HepG2 (cell line): ENCODE measurements at regions not wholly inside any gene's neighbourhood (a gene's known extent, or its start where the extent isn't known, plus 50 kb on each side); places are given as distances from the start of the nearest gene placed in this dataset.

Experiments
- ATAC-seq: fragments of 200-7000 bp; cut with Tn5 transposase; 3 replicates; pipeline ENCODE4 v1.9.1; 2020; ENCODE audit warnings: mild to moderate bottlenecking, moderate library complexity
- BruUV-seq: library from RNA; stranded (reverse); fragments of 400-500 nt; replicated peaks from 2 replicates; lab custom pipeline; 2021; lab: Mats Ljungman, UMichigan
- CTCF ChIA-PET: fragments of 300-600 bp; formaldehyde crosslinking; extraction: SDS; loops from one replicate; lab custom pipeline; 2021; ENCODE audit warnings: low total read pairs, inconsistent platforms, low intra/inter-chr PET ratio; lab: Yijun Ruan, JAX
- POLR2A ChIA-PET: fragments of 350-600 bp; sonication (Branson Sonifier 250); formaldehyde crosslinking; loops from one replicate; lab custom pipeline; 2020; ENCODE audit warnings: antibody characterized with exemption, inconsistent platforms; lab: Yijun Ruan, JAX
- DNase-seq: peaks from one replicate; pipeline ENCODE4 v3.0.0-alpha.2; 2015; ENCODE audit warnings: low spot score
- FAIRE-seq: peaks from 3 replicates; lab custom pipeline; 2011; peaks lifted over from hg19 to GRCh38; lab: Jason Lieb, UNC
- H2AFZ ChIP-seq: one replicate; pipeline ENCODE4 v1.6.1; 2011; ENCODE audit warnings: low read length, inconsistent platforms
- H3K27ac ChIP-seq: fragments of 300-600 bp; 3 replicates; pipeline ENCODE4 v1.8.0; 2011; ENCODE audit warnings: mixed run types, mild to moderate bottlenecking, mixed read lengths, low read length, inconsistent platforms; ENCODE audit not compliant: insufficient read depth; ENCODE audit errors: extremely low read length
- H3K27me3 ChIP-seq, 2 experiments: fragments of 200-600 bp in 1 of 2; 2 replicates in 1 of 2; 3 replicates in 1 of 2; pipeline versions ENCODE4 v1.6.0 to v1.8.0; 2011; ENCODE audit warnings: low read length in 2 of 2, mild to moderate bottlenecking in 2 of 2, moderate library complexity in 2 of 2, inconsistent platforms in 1 of 2; ENCODE audit not compliant: insufficient read depth in 2 of 2, control insufficient read depth in 1 of 2
- H3K36me3 ChIP-seq, 2 experiments: fragments of 200-600 bp in 1 of 2; replicated peaks in 1 of 2; 2 replicates in 1 of 2; 3 replicates in 1 of 2; pipeline versions ENCODE4 v1.5.1 to v1.8.0; 2011; ENCODE audit warnings: low read length in 2 of 2, inconsistent platforms in 1 of 2; ENCODE audit not compliant: insufficient read depth in 2 of 2, control insufficient read depth in 1 of 2
- H3K4me1 ChIP-seq: 2 replicates; pipeline ENCODE4 v1.5.1; 2012; ENCODE audit warnings: low read length, inconsistent platforms; ENCODE audit not compliant: insufficient read depth
- H3K4me2 ChIP-seq: 2 replicates; pipeline ENCODE4 v1.6.0; 2011; ENCODE audit warnings: low read depth, low read length, inconsistent platforms
- H3K4me3 ChIP-seq, 3 experiments: fragments of 200-600 bp in 1 of 3; sonication (generic), shearing (Covaris generic) in 1 of 3; replicated peaks in 1 of 3; 2 replicates each; pipeline ENCODE4 v1.5.1; 2011 to 2016; ENCODE audit warnings: low read length in 3 of 3, inconsistent platforms in 2 of 3, low read depth in 2 of 3, mild to moderate bottlenecking in 2 of 3, control low read depth in 1 of 3, mixed read lengths in 1 of 3; ENCODE audit not compliant: insufficient read depth in 1 of 3
- H3K79me2 ChIP-seq: one replicate; pipeline ENCODE4 v1.6.1; 2011; ENCODE audit warnings: low read length, inconsistent platforms; ENCODE audit not compliant: insufficient read depth
- H3K9ac ChIP-seq: 2 replicates; pipeline ENCODE4 v1.6.0; 2011; ENCODE audit warnings: mild to moderate bottlenecking, low read depth, low read length, inconsistent platforms; ENCODE audit not compliant: insufficient read depth
- H3K9me3 ChIP-seq: 2 replicates; pipeline ENCODE4 v1.5.1; 2012; ENCODE audit warnings: mild to moderate bottlenecking, low read length
- H4K20me1 ChIP-seq: 2 replicates; pipeline ENCODE4 v1.6.0; 2011; ENCODE audit warnings: inconsistent platforms, mild to moderate bottlenecking, low read length, moderate library complexity; ENCODE audit not compliant: insufficient read depth
- CENPX ChIP-seq: sonication (generic); formaldehyde crosslinking; IDR thresholded peaks from 2 replicates; pipeline ENCODE4 v1.9.0; 2021; ENCODE audit warnings: mild to moderate bottlenecking, missing genetic modification reagents, moderate library complexity
- PAWR ChIP-seq: sonication (generic); formaldehyde crosslinking; IDR thresholded peaks from 2 replicates; pipeline ENCODE4 v1.4.0; 2020; ENCODE audit warnings: missing genetic modification reagents, mild to moderate bottlenecking, borderline replicate concordance
- RBFOX2 ChIP-seq: fragments of 200-400 bp; formaldehyde crosslinking; IDR thresholded peaks from 2 replicates; pipeline ENCODE4 v1.6.1; 2017; ENCODE audit warnings: low read depth, mild to moderate bottlenecking, low read length
- RFX1 ChIP-seq: fragments of 450-650 bp; IDR thresholded peaks from 2 replicates; pipeline ENCODE4 v1.6.1; 2017
- ZFP36 ChIP-seq: fragments of 150-350 bp; IDR thresholded peaks from 2 replicates; pipeline ENCODE4 v1.6.1; 2018; ENCODE audit warnings: borderline replicate concordance, low read length, low read depth; ENCODE audit not compliant: partially characterized antibody
- ZNF101 ChIP-seq: sonication (generic); formaldehyde crosslinking; IDR thresholded peaks from 2 replicates; pipeline ENCODE4 v1.4.0; 2020; ENCODE audit warnings: mild to moderate bottlenecking, low read depth, missing genetic modification reagents, borderline replicate concordance
- ZNF256 ChIP-seq: sonication (generic); formaldehyde crosslinking; conservative IDR thresholded peaks from 2 replicates; pipeline ENCODE4 v1.4.0; 2020; ENCODE audit warnings: missing genetic modification reagents
- ZNF264 ChIP-seq: sonication (generic); formaldehyde crosslinking; IDR thresholded peaks from 2 replicates; pipeline ENCODE4 v1.4.0; 2020; ENCODE audit warnings: missing genetic modification reagents
- ZNF33B ChIP-seq: sonication (generic); formaldehyde crosslinking; IDR thresholded peaks from 2 replicates; pipeline ENCODE4 v1.5.1; 2020; ENCODE audit warnings: mild to moderate bottlenecking, missing genetic modification reagents
- ZNF577 ChIP-seq: sonication (generic); formaldehyde crosslinking; IDR thresholded peaks from 2 replicates; pipeline ENCODE4 v1.4.0; 2020; ENCODE audit warnings: mild to moderate bottlenecking, low read depth, missing genetic modification reagents, borderline replicate concordance
- WGBS: methylation state at CpG from one replicate; pipeline ENCODE4 v1.1.6; 2017; ENCODE audit warnings: low lambda C conversion rate; 5-methylcytosine and 5-hydroxymethylcytosine counted together
- in situ Hi-C: cut with HindIII; loops from 2 replicates; pipeline ENCODE4 v1.10.0; 2017; ENCODE audit warnings: low pct_unique_long_range_greater_than_20kb; ENCODE audit not compliant: extremely low pct_ligation_motif_present
- intact Hi-C: fragments of 100-400 bp; cut with micrococcal nuclease; formaldehyde crosslinking; loops from one replicate; pipeline ENCODE4 v1.10.0; 2022; ENCODE audit not compliant: unreplicated experiment

- no peaks in the 10 kb centered on the region for H3K27me3 ChIP-seq
- intact Hi-C loops (no loop called here), in situ Hi-C loops (no loop called here)
- H3K4me1 ChIP-seq: no peaks in the 10 kb centered on the region
- H3K4me3 ChIP-seq: no peak overlapping the region
- H3K9me3 ChIP-seq: no peaks in the 10 kb centered on the region; the same call in 1 of the 2 replicates
- no peak overlapping the region for H3K9ac ChIP-seq
- no peak for FAIRE-seq
- H2AFZ ChIP-seq: no peak overlapping the region
- CTCF ChIA-PET: no interaction called here
- ATAC-seq: no peak
- no peaks in the 10 kb centered on the region for H3K79me2 ChIP-seq
- no peak overlapping the region for H3K4me2 ChIP-seq
- WGBS: 32% methylated on average over 6 of the region's 6 CpGs
- no peak for TF ChIP-seq RBFOX2
- TF ChIP-seq ZNF101 (CRISPR knock-in tag): no peak
- TF ChIP-seq ZNF577 (CRISPR knock-in tag): no peak
- TF ChIP-seq ZNF33B (CRISPR knock-in tag): no peak
- TF ChIP-seq ZNF264 (CRISPR knock-in tag): no peak
- no peak for TF ChIP-seq ZNF256 (CRISPR knock-in tag)
- no peak for TF ChIP-seq PAWR (CRISPR knock-in tag)
- no peak for TF ChIP-seq RFX1
- TF ChIP-seq CENPX (CRISPR knock-in tag): no peak
- no peak for TF ChIP-seq ZFP36
- no peaks in the 10 kb centered on the region for H3K36me3 ChIP-seq
- BruUV-seq: no TSS peak
- no peak overlapping the region for H3K27ac ChIP-seq
- no peaks in the 10 kb centered on the region for H4K20me1 ChIP-seq
- DNase-seq: no peak
- POLR2A ChIA-PET: no interaction called here
Measured at GRCh38 chr13:80988391-80989151, 647.6 kb upstream of the SPRY2 start.
